ENCODE measurements at regions not wholly inside any gene's neighbourhood (a gene's known extent, or its start where the extent isn't known, plus 50 kb on each side); places are given as distances from the start of the nearest gene placed in this dataset.
A peak's percentile ranks its signal among the peaks of the same experiment; 100 is the strongest.

DNA sequence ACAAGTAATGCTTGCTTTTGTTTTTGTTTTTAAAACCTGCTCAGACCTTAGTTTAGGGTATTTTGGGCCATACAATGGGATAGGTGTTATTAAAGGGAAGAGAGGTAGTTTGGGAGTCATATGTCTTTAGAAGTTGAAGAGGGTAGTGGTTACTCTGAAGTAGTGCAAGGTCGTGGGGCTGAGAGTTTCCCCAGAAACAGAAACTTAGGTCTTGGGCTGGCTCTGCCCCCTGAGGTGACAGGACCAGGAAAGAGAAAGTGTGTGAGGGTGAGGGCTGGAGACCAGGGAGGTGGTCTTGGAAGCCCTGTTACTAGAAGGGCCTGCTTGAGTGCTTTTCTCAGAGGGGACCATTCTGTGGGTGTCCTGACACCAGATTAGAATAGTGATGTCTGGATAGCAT lies 500.5 kb upstream of the SPHKAP start:
- TF ChIP-seq, protein P1, sequence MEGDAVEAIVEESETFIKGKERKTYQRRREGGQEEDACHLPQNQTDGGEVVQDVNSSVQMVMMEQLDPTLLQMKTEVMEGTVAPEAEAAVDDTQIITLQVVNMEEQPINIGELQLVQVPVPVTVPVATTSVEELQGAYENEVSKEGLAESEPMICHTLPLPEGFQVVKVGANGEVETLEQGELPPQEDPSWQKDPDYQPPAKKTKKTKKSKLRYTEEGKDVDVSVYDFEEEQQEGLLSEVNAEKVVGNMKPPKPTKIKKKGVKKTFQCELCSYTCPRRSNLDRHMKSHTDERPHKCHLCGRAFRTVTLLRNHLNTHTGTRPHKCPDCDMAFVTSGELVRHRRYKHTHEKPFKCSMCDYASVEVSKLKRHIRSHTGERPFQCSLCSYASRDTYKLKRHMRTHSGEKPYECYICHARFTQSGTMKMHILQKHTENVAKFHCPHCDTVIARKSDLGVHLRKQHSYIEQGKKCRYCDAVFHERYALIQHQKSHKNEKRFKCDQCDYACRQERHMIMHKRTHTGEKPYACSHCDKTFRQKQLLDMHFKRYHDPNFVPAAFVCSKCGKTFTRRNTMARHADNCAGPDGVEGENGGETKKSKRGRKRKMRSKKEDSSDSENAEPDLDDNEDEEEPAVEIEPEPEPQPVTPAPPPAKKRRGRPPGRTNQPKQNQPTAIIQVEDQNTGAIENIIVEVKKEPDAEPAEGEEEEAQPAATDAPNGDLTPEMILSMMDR (IDR thresholded peaks at IDR 0.05) = no peak
- no peaks in the 10 kb centered on the region for H3K36me3 Mint-ChIP-seq (ENCODE audit: unreplicated experiment)
- no peaks in the 10 kb centered on the region for H3K27me3 Mint-ChIP-seq (ENCODE audit: unreplicated experiment)
- no peak for DNase-seq (ENCODE audit: extremely low spot score, unreplicated experiment)
- peaks cover 4% of the 10 kb centered on the region for H3K9me3 Mint-ChIP-seq (ENCODE audit: unreplicated experiment)
- no peak overlapping the region for H3K4me3 Mint-ChIP-seq (ENCODE audit: unreplicated experiment)
- H3K27ac Mint-ChIP-seq (ENCODE audit: unreplicated experiment) = no peak overlapping the region
- H3K4me1 Mint-ChIP-seq (ENCODE audit: unreplicated experiment) = no peaks in the 10 kb centered on the region

DNA sequence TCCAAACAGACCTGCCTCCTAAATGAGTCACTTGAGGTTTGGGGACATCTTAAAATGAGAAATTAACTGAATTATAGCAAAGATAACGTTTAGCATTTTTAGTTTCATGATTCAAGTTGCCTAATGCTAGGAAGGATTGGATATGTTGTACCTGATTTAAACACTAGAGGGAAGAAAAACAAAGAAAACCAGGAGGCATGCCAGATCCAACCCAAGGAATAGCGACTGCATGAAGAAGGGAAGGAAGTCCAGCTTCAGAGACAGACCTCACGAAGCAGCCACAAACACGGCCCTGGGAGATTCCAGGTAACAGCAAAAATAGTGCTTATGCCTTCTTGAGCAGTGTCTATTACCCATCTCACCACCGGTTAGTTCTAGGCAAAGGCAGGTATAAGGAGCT lies 499.9 kb upstream of the SPHKAP start:
- Mint-ChIP-seq H3K27ac (ENCODE audit: unreplicated experiment) (no peak overlapping the region), H3K4me1 (ENCODE audit: unreplicated experiment) (no peaks in the 10 kb centered on the region), H3K36me3 (ENCODE audit: unreplicated experiment) (no peaks in the 10 kb centered on the region), H3K9me3 (ENCODE audit: unreplicated experiment) (peaks cover 4% of the 10 kb centered on the region), H3K27me3 (ENCODE audit: unreplicated experiment) (no peaks in the 10 kb centered on the region), H3K4me3 (ENCODE audit: unreplicated experiment) (no peak overlapping the region)
- DNase-seq (ENCODE audit: extremely low spot score, unreplicated experiment) = no peak
- TF ChIP-seq, protein P1 (IDR thresholded peaks at IDR 0.05) = peak; percentile 50

DNA sequence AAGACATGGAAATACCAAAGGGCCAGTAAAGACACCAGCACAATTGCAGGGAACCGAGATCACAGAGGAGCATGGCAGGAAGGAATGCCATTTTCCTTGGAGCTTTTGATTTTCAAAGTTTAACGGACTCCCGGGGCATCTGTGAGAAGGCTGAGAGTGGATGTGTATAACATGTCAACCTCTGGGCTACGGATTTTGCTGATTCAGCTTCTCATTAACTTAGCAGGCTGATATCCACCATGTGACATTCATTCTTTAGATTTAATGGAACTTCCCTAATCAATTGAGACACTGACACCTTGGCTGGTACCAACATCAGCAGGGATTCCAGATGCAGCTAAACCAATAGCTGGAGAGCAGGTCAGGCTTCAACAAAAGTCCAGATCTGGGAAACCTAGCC lies 496.6 kb upstream of the SPHKAP start:
- no peak for DNase-seq (ENCODE audit: extremely low spot score, unreplicated experiment)
- Mint-ChIP-seq H3K9me3 (ENCODE audit: unreplicated experiment) (peaks cover 4% of the 10 kb centered on the region), H3K4me1 (ENCODE audit: unreplicated experiment) (no peaks in the 10 kb centered on the region), H3K36me3 (ENCODE audit: unreplicated experiment) (no peaks in the 10 kb centered on the region), H3K27ac (ENCODE audit: unreplicated experiment) (no peak overlapping the region), H3K4me3 (ENCODE audit: unreplicated experiment) (no peak overlapping the region), H3K27me3 (ENCODE audit: unreplicated experiment) (no peaks in the 10 kb centered on the region)
- TF ChIP-seq, protein P1 (IDR thresholded peaks at IDR 0.05) = no peak

DNA sequence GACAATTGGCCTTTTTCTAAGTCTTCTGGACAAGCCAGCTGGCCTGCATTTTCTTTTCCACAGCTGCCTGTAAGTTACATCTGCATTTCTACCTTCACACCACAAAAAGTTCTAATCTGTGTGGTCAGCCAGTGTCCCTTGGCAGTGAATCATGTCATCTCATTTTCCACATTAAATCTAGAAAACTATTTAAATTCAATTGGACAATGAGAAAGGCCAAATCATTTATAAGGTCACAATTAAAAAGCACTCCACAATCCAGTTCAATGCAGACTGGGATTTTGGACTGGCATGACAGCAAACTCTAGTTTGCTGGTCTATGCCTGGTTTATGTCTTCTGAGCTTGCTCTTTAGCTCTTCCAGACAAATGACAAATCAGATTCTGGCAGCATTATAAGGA lies 494.2 kb upstream of the SPHKAP start:
- no peak for DNase-seq (ENCODE audit: extremely low spot score, unreplicated experiment)
- Mint-ChIP-seq H3K4me1 (ENCODE audit: unreplicated experiment) (no peaks in the 10 kb centered on the region), H3K36me3 (ENCODE audit: unreplicated experiment) (no peaks in the 10 kb centered on the region), H3K27ac (ENCODE audit: unreplicated experiment) (no peak overlapping the region), H3K4me3 (ENCODE audit: unreplicated experiment) (no peak overlapping the region), H3K27me3 (ENCODE audit: unreplicated experiment) (no peaks in the 10 kb centered on the region), H3K9me3 (ENCODE audit: unreplicated experiment) (peaks cover 7% of the 10 kb centered on the region)
- TF ChIP-seq, protein P1 (IDR thresholded peaks at IDR 0.05) = no peak

DNA sequence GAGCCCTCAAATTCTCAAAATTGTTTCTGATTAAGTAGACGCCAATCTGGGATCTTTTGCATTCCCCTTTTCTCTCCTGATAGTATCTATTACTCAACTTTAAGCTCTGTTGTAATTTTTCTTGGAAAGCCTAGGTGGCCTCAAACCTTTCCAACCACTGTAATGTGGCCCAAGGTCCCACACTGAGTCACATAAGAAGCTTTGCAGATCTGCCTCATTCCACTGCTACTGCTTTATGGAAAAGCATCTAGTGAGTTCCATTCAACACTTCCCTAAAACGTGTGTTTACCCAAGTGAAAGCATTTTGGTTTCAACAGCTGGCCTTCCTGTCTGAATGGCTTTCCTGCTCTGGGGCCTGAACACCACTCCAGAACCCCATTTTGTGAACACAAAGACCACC lies 493.6 kb upstream of the SPHKAP start:
- H3K27ac Mint-ChIP-seq (ENCODE audit: unreplicated experiment) = no peak overlapping the region
- no peaks in the 10 kb centered on the region for H3K4me1 Mint-ChIP-seq (ENCODE audit: unreplicated experiment)
- no peak overlapping the region for H3K4me3 Mint-ChIP-seq (ENCODE audit: unreplicated experiment)
- no peaks in the 10 kb centered on the region for H3K36me3 Mint-ChIP-seq (ENCODE audit: unreplicated experiment)
- no peak for DNase-seq (ENCODE audit: extremely low spot score, unreplicated experiment)
- TF ChIP-seq, protein P1 (IDR thresholded peaks at IDR 0.05) = no peak
- no peaks in the 10 kb centered on the region for H3K27me3 Mint-ChIP-seq (ENCODE audit: unreplicated experiment)
- peaks cover 7% of the 10 kb centered on the region for H3K9me3 Mint-ChIP-seq (ENCODE audit: unreplicated experiment)

Data from osteocyte (in vitro differentiated cells).